Anterior cingulate cortex (tissue), 58 donors: ENCODE measurements at regions not wholly inside any gene's neighbourhood (a gene's known extent, or its start where the extent isn't known, plus 50 kb on each side); places are given as distances from the start of the nearest gene placed in this dataset.
"Not testable (repeated sequence)": the region's sequence is repeated elsewhere in the genome, so short reads cannot be mapped to it uniquely, and the experiment has no call there.

Experiments used
- DNase-seq, 58 donors: peaks; one replicate each; lab custom pipeline; 2025; lab: John Stamatoyannopoulos, UW

DNA sequence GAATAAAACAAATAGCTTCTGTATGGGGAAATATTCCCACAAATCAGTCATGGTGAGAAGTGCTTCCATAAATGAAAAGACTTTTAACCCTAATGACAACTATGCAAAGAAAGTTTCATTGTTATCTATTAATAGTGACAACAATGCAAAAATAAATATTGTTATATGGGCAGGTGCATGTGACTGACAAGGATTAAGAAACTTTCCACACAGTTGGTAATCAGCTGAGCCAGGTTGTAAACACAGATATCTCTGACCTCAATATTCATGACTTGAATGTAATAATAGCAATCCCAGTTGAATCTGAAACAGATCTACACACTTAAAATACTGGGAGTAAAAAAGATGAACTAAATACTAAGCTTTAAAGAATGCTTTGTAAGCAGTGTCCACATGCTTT, 517.0 kb upstream of the SOX11 start:
- DNase-seq = no peak

- DNase-seq = no peak
Observed at GRCh38 chr2:5176764-5177163, 515.4 kb upstream of the SOX11 start.

GRCh38 chr2:5183031-5183430, 509.2 kb upstream of the SOX11 start:
- no peak for DNase-seq

DNA sequence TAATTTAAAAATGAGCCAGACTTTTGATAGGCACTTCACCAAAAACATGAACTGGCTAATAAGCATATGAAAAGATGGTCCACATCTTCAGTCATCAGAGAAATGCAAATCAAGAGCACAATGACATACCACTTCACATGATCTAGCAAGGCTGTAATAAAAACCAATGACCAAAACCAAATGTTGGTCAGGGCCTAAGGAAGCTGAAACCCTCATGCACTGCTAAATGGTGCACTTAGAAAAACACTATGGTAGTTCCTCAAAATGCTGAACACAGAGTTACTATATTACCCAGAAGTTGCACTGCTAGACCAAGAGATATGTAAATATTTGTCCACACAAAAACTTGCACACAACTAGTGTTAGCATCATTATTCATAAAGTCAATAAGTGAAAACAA, 504.9 kb upstream of the SOX11 start:
- no peak for DNase-seq

DNA sequence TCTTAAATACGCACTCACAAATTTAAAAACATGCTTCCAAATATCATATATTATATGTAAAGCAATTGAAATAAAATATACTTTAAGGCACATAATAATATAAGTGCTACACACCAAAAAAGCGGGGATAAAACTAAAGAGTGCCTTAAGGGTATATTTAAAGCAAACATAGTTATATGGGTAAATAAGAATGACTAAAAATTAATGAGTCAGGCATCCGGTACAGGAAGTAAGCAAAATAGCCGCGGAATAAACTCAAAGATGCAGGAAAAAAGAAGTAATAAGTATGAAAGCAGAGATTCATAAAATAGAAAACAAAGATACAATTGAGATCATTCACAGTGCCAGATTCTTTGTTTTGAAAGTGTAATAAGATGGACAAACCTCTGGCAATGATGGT, 503.5 kb upstream of the SOX11 start:
- DNase-seq = no peak

- no peak for DNase-seq
Observed at GRCh38 chr2:5190023-5190422, 502.2 kb upstream of the SOX11 start.

- DNase-seq = no peak
Observed at GRCh38 chr2:5195636-5196035, 496.5 kb upstream of the SOX11 start.

- no peak for DNase-seq
Observed at GRCh38 chr2:5203134-5203755, 488.9 kb upstream of the SOX11 start.

DNA sequence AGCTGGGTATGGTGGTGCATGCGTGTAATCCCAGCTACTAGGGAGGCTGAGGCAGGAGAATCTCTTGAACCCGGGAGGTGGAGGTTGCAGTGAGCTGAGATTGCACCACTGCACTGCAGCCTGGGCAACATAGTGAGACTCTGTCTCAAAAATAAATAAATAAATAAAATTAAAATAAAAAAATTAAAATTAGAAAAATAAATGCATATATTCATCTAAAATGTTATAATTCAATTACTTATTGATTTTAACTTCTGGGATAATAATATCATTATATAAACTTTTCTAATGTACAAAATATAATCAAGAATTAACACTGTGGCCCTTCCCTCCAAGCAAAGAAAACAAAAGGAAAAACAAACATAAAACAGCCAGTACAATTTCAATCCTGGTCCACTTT, 485.4 kb upstream of the SOX11 start:
- DNase-seq = not testable (repeated sequence)

GRCh38 chr2:5215989-5216607, 476.1 kb upstream of the SOX11 start:
- DNase-seq = no peak

- no peak for DNase-seq
Observed at GRCh38 chr2:5227062-5227699, 465.0 kb upstream of the SOX11 start.

- no peak for DNase-seq
Observed at GRCh38 chr2:5229574-5229973, 462.6 kb upstream of the SOX11 start.

- no peak for DNase-seq
Observed at GRCh38 chr2:5230444-5230843, 461.7 kb upstream of the SOX11 start.

DNA sequence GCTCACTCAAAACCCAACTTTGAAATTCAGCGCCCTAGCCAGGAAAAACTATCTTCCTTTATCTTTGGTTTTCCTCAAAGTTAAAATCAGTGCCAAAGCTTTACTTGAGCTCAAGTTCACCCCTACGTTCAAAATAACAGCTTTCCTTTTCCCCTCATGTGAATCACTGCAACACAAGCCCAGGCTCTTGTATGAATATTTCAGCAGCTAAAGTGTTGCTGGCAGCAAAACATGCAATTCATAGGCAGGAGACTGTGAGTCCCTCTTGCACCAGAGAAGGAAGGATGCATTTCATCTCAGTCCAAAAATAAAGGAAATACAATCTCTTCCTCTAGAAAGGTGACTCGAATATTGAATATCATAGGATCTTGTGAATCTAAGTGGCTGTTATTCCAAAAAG, 461.3 kb upstream of the SOX11 start:
- DNase-seq = no peak

DNA sequence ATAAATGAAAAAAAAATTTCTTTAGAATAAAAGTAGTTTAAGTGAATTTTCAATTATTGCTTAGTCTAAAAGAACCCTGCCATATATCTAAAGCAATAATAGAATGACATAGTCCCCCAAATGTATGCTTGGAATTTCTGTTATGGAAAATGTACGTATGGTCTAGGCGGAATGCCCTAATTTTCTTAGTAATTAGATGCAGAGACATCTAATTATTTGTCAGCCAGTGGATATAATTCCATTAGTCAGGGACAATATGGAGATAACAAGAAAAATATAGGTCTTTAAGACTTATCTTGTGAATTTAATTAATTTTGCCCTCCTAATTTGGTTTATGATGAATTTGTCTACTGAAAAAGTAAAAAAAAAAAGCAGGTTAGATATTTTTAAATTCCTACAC, 460.9 kb upstream of the SOX11 start:
- DNase-seq = no peak

GRCh38 chr2:5234563-5234962, 457.6 kb upstream of the SOX11 start:
- DNase-seq = no peak

- peak in 2 of 58 donors; percentile 1 to 15 for DNase-seq
Observed at GRCh38 chr2:5235701-5236100, 456.5 kb upstream of the SOX11 start.

DNA sequence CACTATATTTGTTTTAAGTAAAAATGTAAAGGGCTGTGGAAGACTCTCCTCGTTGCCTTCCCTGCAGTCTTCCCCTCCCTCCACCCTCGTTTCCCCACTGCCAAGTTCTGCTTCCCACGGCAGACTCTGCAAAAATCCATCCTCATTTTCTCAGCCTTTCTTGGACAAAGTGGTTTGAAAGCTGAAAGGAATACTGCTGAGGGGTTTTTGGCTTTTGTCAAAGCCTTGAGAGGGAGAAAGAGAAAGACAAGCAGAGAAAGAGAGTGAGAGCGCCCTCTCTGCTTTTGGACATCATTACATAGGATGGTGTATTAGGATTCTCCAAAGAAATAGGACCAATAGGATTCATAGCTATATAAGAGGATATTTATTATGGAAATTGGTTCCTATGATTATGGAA, 455.9 kb upstream of the SOX11 start:
- peak in 26 of 58 donors; percentile 1 to 68 (median 10) for DNase-seq

- no peak for DNase-seq
Observed at GRCh38 chr2:5242751-5243150, 449.4 kb upstream of the SOX11 start.

DNA sequence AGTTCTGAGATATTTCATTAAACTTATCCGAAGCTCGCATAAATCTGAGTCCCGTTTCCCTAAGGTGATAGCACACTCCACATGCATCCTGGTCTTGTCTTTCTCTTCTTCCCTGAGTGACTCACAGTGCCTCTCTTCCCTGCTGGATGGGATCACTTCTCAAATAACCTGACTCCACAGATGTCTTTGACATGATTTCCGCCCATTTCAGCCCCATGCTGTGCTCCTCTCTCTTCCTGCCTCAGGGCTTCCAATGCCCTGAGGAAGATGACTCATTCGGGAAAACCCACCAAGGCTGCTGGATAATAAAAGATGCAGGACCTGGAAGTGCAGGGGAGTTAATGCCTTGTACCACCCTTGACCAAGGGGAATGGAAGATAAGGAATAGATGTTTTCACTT, 441.7 kb upstream of the SOX11 start:
- no peak for DNase-seq

DNA sequence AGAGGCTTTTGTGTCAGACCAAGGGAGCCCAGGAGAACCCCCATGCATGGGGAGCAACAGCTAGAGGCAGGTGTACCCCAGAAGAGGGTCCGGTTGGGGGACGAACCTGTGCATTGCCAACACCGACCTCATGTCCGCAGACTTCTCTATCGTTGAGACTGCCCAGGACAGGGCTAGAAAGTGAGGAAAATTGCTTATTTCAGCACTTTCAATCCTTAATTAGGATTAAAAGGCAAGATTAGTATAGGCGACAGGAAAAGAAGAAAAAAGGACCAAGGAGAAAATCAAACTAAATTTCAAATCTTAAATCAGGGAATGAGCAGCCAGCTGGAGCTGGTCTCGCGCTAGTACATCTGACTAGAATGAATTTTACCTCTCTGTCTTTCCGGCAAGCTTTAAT, 438.9 kb upstream of the SOX11 start:
- DNase-seq = no peak

- DNase-seq = no peak
Observed at GRCh38 chr2:5254791-5255332, 437.3 kb upstream of the SOX11 start.
